Breast epithelium (tissue), 3 donors: ENCODE measurements at regions not wholly inside any gene's neighbourhood (a gene's known extent, or its start where the extent isn't known, plus 50 kb on each side); places are given as distances from the start of the nearest gene placed in this dataset.

Source experiments
- CTCF ChIP-seq, 3 donors: fragments of 450-650 bp; IDR thresholded peaks; one replicate each; pipeline ENCODE4 v1.5.1; 2016 to 2017; ENCODE audit warnings: antibody characterized with exemption in 3 of 3, mild to moderate bottlenecking in 3 of 3, moderate library complexity in 3 of 3
- POLR2AphosphoS5 ChIP-seq, 3 donors: sonication (generic); formaldehyde crosslinking; IDR thresholded peaks; one replicate each; pipeline ENCODE4 v1.6.1; 2017; ENCODE audit warnings: antibody characterized with exemption in 3 of 3

DNA sequence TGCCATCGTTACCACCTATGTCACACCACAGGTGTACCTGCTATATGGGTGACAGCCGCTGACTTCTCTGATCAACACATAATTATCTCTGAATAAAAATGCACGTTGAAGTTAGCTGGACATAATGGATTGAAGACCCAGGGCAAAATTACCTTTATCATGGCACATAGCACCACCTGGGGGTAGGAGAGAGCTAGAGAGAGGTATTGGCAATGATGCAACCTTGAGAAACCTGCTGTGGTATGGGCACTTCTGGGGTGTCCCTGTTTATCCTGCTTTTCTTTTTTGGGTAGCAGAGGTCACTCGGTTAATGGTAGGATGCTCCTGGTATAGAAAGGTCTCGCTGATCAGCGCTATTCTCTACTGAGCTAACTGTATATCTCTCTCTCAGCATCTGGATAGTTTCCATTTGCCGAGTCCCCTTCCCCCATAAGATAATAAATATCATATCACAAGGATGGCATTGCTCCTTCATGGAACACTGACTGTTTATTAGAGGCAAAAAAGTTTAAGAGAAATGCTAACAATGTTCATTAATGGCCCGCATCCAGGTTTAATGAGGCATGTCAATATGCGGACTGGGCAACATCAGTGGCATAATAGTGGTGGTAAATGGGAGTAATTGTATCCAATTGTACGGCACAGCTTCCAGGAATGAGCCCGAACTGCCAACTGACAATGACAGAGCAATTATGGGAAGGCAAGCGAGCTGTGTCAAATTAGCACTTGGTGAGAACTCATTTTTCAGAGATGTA is 323.1 kb downstream of the TFEC start:
- TF ChIP-seq CTCF (IDR thresholded peaks at IDR 0.05) (no peak), POLR2AphosphoS5 (IDR thresholded peaks at IDR 0.05) (no peak)
